G401 (cell line): ENCODE measurements at regions not wholly inside any gene's neighbourhood (a gene's known extent, or its start where the extent isn't known, plus 50 kb on each side); places are given as distances from the start of the nearest gene placed in this dataset.

Experiments
- DNase-seq: peaks from one replicate; pipeline ENCODE4 v3.0.0-alpha.2; 2015; ENCODE audit warnings: low spot score
- in situ Hi-C: cut with HindIII; loops from 2 replicates; pipeline ENCODE4 v1.10.0; 2016; ENCODE audit warnings: low sequenced_read_pairs, mixed read lengths

DNA sequence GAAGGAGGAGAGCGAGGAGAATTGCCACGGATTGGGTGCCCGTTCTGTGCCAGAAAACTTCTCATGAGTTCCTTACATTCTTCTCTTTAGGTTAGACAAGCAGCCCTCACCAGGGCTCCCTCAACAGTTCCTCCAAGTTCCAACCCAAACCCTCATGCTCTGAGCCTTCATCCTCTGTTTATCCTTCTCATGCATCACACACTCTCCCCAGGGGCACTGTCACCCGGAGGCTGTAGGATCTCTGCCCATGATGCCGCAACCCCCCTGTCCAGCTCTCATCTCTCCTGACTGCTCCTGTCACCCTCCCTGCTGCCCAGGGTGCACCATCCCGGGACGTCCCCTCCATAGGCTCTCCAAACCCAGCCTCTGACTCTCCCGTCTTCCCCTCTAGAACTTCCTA, 99.4 kb upstream of the MYCN start:
- in situ Hi-C loops, result no loop called here
- no peak for DNase-seq

DNA sequence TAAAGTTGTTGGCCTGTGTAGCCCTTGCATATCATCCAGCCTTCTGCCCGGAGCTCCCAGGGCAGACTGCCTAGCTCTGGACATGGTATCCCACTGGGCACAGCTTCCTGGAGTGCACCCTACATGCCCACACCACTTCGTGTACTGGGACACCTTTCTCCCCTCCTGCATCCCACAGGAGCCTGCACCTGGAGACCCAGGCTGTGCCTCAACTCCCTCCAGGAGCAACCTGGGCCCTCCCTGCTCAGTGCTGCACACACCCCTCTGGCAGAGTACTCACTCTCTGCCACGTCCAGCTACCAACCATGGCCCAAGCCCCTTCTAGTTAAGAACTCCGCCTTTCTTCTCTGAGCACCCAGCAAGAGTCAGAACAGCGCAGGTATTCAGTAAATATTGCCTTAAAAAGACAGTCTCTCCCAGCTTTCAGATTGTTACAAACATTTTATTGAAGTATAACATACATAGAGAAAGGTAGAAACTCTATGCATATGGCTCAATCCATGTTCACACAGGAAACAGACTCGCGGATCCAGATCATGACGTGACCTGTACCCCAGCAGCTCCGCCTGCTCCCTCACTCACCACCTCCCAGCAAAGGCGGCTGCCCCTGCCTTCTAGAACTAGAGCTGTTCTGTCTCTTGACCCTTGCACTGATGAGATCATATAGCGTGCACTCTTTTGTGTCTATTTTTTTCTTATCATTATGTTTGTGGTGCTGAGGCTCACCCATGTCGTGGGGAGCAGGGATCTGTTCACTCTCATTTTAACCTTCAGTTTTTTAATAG, 98.4 kb upstream of the MYCN start:
- in situ Hi-C loops, result no loop called here
- no peak for DNase-seq

DNA sequence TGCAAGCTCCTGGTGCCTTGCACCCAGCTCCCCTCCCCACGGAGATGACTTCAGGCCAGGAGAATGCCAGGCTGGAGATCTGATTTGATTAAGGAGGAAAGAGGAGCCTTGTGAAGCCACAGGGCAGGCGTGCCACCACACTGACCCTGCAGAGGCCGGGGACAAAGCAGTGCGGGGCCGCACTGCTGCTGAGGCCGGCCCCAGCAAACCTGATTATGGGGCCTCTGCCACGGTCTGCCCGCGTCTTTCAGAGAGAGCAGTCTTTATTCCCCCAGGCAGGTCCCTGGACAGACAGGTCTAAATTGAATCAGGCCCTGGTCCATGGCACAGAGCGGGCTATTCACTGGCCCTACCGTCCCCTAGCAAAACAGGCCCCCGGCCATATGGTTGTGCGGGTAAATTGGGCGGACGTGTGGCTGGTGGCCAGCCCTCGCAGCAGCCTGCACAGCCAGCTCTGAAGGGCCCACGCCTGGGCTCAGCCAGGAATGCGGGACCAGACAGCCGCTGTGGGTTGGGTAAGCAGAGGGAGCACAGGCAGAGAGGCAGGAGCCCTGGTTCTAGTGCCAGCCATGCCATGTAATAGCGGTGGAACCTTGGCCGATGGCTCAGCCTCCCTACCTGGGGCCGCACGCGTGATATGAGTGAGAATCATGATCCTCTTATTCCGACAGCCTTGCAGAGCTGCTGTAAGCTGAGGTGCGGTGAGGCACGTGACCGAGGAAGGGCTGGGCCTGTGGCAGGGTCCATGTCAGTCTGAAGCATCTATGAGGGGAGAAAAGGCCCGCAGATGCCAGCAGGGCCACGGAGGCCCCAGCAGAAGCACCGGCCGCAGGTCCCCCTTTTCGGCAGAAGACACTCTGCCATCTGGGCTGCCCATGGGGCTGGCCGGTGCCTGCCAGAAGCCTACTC, 97.3 kb upstream of the MYCN start:
- in situ Hi-C loops, result no loop called here
- peak; percentile 86 for DNase-seq

DNA sequence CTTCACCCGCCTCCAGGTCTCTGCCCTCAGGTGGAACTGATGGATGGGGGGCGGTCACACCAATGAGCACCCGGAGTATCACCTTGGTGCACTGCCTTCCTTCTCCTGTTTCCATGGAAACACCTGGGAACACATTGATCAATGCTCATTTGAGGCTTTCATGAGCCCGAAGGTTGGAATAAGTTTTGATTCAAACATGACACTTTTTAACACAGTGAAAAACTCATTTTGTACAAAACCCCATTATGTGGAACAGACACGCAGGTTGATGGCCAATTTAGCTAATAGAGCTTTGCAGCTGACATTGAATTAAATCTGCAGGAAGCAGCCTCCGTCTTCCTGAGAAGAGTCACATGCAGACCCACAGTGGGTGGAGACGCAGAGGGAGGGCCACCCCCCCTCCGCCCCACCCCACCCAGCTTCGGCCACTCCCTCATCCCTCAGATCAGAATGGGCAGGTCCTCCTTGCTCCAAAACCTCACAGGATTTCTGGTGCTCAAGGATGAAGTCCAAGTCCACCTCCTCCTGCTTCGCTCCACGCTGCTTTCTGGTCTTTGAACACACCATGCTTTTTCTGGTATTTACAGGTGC, 96.0 kb upstream of the MYCN start:
- in situ Hi-C loops, result no loop called here
- no peak for DNase-seq

DNA sequence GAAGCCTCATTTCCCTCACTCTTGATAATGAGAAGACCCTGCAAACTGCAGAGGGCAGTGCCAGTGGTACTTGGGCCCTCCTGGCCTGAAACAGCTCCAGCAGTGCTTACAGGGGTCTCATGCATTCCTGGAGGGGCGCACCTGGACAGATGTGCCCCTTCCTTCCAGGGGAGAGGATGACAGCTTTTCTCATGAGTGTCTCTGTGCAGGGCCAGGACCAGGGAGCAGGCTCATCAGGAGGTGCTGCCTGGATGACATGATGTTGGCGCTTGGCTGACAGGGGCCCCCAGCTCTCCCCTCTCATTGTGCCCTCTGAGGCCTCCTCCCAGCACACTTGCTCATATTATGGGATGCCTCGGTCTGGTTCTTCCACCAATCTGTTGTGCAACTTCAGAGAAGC, 95.1 kb upstream of the MYCN start:
- DNase-seq, result no peak
- in situ Hi-C loops, result no loop called here

DNA sequence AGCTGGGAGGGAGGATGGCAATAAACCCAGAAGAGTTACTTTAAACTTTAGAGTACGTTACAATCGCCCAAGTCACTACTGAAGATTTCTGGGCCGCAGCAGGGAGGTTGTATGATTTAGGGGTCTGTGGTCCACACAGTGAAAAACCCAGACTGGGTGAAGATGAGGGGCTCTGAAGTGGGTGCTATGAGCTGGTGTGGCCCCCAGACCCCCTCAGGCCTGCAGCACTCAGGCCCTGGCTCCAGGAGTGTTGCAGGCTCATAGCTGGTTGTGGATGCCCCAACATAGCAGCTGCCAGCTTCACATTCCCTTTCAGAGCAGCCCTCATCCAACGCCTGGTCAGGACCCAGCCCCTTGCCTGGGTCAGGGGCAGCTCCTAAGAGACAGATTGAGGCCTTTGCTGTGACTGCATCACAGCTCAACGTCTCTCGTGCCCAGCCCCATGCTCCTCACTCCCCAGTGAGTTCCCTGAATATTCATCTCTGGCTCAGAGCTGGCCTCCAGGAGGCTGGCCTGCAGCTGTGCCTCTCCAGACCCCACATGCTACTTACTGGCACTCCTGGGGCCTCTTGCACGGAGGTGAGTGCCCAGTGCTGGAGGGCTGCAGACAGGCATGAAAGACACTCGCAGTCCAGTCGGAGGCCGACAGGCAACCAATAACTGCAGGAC, 94.5 kb upstream of the MYCN start:
- in situ Hi-C loops, result no loop called here
- no peak for DNase-seq

DNA sequence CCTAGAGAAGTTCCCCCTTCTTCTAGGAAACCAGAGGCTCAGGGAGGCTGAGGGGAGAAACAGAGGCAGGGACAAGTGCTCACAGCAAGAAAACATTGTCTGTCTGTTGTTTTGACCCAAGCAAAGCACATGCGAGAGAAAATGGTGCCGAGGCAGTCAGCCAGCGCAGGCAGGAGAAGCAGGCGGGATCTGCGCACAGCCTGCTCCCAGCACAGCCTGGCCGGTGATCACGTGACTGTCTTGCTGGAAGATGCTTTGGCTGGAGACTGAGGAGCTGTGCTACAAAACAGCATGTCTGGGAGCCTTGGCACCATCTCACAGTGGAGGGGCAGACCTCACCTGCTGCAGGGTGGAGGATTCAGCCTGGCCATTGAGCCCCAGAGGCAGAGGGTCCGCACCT, 93.7 kb upstream of the MYCN start:
- peak; percentile 88 for DNase-seq
- in situ Hi-C loops, result no loop called here

DNA sequence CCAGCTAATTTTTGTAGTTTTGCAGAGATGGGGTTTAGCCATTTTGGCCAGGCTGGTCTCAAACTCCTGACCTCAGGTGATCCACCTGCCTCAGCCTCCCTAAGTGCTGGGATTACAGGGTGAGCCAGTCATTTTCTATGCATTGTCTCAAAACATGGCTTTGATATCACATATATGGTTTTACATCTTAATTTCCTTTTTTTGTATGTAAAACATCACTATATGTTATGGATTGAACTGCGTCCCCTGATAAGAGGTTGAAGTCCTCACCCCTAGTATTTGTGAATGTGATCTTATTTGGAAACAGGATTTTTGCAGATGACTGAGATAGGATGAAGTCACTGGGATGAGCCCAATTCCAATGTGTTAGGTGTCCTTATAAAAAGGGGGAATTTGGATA, 89.8 kb upstream of the MYCN start:
- no peak for DNase-seq
- in situ Hi-C loops, result no loop called here

DNA sequence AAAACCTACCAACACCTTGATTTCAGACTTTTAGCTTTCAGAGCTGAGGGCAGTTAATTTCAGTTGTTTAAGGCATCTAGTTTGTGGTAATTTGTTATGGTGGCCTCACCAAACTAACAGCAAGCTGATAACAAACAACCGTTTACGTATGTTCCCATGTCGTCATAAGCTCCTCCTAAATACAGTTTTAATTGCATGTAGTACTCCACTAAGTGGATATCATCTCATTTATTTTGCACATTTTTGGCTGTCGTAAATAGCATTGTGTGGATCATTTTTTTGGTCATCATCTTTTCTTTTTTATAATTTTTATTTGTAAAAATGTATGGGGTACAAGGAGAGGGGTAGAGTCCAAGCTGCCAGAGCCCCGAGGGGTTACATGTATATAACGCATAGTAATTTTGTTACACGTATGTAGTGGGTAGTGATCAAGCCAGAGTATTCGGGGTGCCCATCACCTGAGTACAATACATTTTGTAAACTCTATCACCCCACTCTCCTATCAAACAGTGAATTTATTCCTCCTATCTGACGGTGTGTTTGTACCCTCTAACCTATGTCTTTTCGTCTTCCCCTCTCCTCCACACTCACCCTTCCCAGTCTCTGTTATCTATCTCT, 89.2 kb upstream of the MYCN start:
- in situ Hi-C loops, result no loop called here
- DNase-seq, result no peak

DNA sequence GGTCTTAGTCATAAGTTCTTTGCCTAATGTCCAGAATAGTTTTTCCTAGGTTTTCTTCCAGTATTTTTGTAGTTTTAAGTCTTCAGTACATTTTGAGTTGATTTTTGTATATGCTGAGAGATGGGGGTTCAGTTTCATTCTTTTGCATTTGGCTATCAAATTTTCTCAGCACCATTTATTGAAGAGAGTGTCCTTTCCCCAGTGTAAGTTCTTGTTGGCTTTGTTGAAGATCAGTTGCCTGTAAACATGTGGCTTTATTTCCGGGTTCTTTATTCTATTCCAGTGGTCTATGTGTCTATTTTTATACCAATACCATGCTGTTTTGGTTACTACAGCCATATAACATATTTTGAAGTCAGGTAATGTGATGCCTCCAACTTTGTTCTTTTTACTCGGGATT, 87.5 kb upstream of the MYCN start:
- no peak for DNase-seq
- in situ Hi-C loops, result no loop called here

DNA sequence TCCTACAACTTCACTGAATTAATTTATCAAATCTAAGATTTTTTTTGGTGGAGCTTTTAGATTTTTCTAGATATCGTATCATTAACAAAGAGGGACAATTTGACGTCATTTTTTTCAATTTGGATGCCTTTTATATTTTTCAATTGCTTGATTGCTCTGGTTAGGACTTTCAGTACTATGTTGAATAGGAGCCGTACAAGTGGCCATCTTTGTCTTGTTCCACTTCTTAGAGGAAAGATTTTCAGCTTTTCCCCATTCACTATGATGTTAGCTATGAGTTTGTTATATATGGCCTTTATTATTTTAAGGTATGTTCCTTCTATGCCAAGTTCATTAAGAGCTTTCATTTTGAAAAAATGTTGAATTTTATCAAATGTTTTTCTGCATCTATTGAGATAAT, 86.4 kb upstream of the MYCN start:
- no peak for DNase-seq
- in situ Hi-C loops, result no loop called here

DNA sequence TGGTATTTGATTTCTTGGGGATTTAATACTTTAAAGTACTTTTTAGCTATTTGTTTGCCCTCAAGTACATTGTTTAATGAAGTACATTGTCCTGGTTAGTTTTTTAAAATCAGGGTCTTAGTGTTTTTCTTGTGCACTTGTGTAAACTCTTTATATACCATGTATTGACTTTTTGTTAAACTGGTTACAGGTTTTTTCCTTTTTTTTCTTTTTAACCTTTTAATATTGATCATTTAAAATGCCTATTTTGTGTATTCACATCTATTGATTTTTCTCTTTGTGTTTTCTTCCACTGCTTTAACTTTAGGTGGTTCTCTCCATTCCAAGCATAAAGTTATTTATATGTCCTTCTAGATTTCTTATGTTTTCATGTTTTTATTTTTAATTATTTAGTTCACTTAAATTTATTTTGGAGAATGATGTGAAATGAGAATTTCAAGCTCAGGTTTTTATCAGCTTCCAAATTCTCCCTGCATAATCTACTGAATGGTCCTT, 84.5 kb upstream of the MYCN start:
- in situ Hi-C loops, result no loop called here
- DNase-seq, result no peak

DNA sequence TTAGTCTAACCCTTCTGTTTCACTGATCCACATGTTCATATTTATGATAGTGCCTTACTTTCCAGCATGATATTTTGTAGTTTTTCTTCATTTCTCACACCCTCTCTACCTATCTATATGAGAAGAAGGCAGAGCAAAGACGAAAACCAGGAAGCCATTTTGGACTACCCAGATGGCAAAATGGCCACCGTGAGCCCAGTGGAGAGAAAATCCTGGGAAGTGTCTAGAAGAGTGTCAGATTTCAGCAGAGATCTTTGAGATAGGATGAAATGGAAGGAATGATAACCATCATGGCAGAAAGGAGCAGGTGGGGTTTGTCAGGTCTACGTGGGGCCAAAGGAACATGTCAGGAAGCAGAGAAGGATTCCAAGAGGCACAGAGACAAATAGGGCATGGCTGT, 84.0 kb upstream of the MYCN start:
- no peak for DNase-seq
- in situ Hi-C loops, result no loop called here

DNA sequence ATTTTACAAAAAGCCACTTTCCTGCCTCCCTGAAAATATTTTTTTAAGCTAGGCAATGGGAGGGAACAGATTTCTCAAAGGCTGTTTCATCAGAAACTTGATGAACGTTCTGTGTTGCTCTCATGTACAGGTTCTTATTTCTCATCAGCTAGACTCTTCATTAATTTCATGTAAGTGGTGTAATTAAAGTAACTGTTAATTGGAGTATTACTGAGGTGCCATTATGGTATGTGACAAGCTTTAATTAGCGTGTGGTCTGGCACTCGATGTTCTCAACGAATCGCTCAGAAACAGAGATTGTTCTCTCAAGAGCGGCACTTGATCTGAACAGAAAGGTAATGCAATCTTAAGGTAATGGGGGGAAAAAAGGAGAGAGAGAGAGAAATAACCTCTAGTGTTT, 81.9 kb upstream of the MYCN start:
- in situ Hi-C loops, result no loop called here
- DNase-seq, result no peak

DNA sequence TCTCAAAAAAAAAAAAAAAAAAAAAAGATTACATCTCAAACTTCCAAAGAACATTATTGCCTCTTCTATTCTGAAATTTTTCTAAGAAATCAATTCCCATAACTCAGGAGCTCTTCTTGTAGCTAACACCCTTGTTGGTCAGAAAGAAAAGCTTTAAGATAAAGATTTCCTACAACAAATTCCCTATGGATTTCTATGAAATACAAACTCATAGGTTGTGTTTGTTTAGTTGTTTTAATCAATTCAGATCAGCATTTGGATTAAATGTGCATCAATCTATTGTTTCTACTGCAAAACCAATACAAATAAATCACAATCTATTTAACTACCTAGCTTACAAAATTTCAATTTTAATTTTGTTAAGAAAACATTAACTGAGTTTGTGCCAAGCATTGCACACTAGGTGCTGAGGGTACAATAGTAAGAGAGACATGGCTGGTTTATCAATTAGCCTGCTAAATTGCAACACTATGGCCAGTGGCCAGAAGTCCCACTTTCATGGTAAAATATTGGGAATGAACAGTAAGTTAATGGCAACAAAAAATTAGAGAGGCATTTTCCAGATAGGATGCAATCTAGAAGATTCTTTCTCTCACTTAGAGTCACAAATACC, 80.2 kb upstream of the MYCN start:
- no peak for DNase-seq
- in situ Hi-C loops, result no loop called here

DNA sequence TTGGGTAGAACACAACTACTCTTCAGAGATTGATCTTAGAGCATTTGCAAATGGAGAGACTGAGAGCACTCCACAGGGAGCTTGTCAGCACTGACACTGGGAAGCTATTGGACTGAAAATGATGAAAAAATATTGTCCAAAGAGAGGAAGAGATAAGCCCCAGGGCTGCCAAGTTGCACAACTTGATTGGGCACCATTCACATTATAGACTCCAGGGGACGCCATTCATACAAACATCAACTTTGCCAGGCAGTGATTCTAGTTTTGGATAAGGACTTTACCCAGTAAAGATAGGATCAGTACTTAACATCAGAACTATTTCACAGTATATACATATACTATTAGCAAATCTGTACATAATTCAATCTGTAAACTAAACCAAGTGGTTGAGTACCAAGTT, 79.6 kb upstream of the MYCN start:
- no peak for DNase-seq
- in situ Hi-C loops, result no loop called here

DNA sequence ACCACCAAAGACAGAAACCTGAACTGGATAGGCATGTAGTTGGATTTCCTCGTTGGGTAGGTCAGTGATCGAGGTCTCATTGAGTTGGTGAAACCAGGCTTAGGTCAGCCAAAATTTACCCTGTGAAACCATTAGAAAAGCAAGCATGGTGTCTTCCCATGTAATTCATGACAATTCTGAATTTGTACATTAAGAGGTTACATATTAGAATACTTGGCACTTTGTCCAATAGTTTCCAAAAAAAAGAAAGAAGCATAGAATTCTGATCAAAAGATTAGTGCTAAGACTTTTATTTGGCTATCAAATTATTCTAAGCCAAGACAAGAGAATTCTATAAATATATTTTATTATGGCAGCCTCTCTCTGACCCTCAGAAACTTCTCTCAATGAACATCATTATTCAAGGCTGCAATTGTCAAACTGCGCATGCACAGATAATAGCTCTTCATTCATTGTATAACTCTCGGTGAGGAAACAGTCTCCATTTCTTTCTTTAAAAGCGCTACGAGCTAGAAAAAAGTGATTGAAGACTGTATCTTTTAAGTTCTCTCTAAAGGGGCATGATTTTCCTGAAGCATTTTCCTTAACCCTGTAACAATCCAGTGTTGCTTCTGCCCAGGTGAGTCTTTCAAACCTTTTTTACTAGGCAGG, 79.1 kb upstream of the MYCN start:
- in situ Hi-C loops, result no loop called here
- DNase-seq, result no peak

DNA sequence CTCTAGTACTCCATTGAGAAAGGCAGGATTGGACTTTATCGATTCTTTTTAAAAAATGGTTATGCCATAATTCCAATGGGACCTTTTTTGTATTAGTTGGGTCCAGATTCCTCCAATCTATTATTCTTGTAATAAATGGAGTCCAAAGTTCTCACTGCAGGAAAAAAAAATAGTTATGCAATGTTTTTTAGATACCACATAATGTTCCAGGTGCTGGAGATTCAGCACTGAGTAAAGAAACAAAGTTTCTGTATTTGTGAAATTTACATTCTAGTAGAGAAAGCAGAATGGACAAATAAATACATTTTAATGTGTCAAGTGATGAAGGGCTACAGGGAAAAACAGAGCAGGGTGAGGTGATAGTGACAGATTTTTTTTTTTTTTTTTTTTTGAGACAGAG, 78.5 kb upstream of the MYCN start:
- no peak for DNase-seq
- in situ Hi-C loops, result no loop called here
